ENCODE measurements at regions not wholly inside any gene's neighbourhood (a gene's known extent, or its start where the extent isn't known, plus 50 kb on each side); places are given as distances from the start of the nearest gene placed in this dataset.
"Not testable (repeated sequence)": the region's sequence is repeated elsewhere in the genome, so short reads cannot be mapped to it uniquely, and the experiment has no call there.

DNA sequence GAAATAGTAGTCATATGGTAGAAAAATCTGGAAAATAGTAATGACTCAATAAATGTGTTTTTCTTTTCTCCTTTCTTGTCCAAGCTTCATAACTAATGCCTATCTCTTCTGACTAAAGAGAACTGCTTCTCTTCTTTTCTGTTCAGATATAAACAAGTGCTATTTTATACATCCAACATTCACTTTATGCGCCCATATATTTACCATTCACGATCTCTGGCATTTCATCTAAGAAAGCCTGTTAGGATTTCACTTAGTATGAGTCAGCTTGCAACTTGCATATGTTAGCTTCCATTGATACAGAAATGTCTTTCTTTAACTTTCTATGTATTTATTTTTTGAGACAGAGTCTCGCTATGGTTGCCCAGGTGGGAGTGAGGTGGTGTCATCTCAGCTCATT, 224.9 kb downstream of the VAPA start:
- no peak for DNase-seq (ENCODE audit: low read depth)

DNA sequence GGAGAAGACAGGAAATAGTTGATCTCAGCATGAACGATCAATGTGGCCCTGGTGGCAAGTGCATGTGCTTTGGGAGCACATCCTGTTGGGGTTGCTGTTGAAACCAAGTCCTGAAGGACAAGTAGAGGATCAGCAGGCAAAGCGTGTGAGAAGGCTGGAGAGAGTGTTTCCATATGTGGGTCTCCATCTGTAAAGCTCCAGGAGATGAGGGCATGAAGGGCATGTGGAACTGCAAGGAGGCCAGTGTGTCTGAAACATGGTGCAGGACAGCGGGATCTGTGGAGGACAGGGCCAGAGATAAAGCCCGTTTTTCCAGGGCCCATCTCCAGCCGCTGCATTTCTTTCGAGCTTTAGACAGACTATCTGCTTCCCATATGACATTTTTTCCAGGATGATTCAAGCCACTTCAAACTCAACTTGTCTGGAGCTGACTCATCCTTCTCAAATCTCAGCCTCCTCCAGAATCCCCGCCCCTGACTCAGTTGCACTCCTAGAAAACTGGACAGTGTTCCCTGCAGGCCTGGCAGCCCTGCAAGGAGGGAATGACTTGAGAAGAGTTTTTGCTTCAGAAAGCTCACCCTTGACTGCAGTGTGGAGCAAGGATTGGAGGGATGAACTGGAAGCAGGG, 226.1 kb downstream of the VAPA start:
- DNase-seq (ENCODE audit: low read depth) = peak; percentile 52

DNA sequence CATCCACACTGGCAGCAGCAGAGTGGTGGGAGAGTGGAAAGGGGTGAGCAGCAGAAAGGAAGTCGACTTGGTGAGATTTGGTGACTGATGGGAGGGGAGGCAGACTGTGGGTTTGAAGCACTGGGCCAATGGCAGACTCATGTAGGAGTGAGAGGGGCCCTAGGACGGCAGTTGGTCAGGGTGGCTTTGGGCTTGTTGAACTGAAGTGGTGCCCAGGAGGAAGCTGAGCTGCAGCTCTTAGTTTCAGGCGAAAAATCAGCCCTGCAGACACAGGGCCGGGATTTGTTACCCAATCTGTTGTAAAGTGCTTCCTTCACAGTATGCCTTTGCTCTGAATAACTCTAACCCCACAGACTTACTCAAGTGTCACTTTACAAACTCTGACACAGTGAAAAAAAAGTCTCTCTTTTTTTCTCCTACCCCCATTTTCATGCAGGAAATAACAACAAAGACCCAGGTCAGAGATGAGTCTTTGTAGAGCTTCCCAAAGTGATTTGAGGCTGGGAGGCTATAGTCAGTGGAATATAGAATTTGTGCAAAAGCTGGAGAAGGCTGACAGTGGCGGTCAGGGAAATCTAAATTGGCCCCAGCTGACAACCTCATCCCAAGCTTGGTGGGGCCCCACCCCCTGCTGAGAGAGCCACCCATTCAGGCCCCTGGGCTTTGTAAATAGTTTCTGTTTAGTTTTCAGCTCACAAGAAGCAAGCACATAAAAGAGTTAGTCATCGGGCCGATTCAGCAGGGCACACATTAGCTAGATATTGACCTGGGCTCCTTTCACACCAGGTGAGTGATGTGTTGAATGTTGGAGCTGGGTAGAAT, 226.9 kb downstream of the VAPA start:
- no peak for DNase-seq (ENCODE audit: low read depth)

DNA sequence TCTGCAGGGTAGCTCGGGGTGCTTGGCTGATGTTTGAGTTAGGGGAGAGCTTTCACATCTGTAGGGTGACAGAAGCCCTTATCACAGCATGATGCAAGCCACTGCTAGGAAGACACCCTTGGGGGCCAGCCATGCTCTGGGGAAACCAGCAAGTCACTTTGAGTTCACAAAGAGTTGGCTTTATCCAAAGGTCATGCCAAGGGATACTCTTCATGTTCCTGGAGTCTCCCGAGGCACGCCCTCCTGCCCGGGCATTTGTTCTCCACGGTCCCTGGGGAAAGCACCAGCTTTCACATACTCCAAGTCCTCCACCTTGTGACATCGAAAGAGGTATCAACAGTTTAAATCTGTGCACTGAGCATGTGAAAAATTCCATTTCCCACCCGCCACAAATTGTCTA, 227.7 kb downstream of the VAPA start:
- no peak for DNase-seq (ENCODE audit: low read depth)

DNA sequence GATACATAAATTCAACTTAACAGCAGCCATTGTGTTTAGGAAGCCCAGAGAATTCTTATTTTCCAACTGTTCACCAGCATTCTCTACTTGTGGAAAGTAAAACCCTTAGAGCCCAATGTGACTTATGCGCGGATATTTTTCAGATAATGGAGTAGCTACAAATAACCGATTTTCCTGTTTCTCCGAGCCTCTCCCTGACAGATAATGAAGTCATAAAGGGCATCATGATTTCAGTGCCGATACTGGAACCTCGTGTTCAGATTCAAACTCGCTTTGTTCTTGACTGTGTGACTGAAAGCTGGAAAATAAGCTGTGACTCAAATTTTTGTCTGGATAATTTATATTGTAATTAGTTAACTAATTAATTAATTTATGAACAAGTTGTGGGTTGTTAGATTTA, 228.2 kb downstream of the VAPA start:
- no peak for DNase-seq (ENCODE audit: low read depth)

DNA sequence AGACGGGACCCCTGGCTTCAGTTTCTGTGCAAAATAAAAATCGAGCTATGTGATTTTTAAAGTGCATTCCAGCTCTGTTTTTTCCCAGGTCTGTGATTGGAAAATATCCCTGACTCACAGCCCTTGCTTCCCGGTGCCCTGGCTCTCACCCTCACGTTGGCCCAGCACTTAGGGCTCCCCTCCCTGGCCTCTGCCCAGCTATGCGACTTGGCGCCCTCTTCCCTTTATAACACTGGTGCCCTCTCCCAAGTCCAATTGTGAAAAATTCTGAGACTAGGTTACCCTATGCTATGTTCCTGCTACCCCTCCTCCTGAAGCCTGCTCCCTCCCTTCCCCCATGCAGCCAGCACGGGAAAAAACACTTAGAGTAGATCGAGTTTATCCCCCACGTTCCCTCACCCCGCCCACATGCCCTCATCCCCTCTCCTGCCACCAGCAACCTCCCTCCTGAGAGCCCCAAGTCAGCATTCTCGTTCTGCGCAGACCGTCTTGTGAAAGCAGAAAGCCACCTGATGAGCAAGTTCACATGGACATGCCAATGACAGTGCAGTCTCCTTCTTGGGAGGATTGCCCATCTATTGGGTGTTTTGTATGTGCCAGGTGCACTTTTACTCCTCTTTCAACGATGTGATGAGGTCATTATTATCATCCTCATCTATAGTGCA, 228.8 kb downstream of the VAPA start:
- DNase-seq (ENCODE audit: low read depth) = peak; percentile 27

DNA sequence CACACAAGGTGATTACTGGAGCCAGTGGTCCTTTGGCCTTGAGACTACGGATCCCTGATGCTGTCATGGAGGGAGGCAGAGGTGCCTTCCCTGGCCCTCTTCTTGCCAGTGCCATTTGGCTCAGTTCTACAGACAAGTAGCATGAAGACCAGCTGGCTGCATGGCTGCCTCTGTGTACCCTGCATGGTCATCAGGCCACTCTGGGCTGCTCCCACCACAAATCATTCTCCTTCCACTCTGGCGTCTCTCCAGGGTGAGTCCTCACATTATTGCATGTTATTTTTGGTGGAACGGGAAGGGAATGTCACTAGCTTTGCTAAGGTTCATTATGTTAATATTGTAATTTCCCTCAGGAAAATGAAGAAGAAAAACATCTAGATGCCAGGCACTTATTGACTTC, 229.8 kb downstream of the VAPA start:
- no peak for DNase-seq (ENCODE audit: low read depth)

DNA sequence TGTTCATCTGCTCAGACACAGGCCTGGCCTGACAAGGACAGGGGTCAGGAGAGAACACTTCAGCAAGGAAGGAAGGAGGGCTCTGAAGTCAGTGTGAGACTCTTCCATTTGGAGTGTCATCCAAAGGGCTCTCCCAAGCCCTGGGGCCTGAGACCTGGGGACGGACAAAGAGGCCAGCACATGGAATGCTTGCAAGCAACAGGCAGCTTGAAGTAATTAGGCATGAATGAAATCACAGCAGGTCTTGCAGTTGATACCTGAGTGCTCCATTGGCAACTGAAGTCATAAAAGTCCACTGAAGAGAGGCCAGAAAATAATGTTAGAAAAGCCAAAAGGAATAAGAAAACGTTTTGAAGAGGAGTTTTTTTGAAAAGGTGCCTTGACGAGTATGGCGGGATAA, 231.7 kb downstream of the VAPA start:
- no peak for DNase-seq (ENCODE audit: low read depth)

DNA sequence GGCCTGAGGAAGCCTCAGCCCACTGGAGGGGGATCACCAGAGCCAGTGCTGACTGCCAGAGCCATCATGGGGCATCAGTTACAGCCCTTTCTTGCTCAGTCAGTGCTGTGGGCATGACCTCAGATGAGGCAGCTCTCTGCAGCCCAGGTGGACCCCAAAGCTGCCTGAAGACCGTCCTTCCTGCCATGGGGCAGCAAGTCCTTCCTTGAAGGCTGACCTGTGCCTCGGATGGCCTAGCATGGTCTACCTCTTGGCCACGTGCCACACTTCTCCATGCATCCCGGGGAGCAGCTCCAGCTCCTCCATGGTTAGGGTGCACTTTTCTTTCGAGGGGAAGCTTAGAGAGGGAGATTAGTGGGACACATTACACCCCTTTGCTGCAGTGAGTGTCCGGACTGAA, 233.4 kb downstream of the VAPA start:
- DNase-seq (ENCODE audit: low read depth) = no peak

DNA sequence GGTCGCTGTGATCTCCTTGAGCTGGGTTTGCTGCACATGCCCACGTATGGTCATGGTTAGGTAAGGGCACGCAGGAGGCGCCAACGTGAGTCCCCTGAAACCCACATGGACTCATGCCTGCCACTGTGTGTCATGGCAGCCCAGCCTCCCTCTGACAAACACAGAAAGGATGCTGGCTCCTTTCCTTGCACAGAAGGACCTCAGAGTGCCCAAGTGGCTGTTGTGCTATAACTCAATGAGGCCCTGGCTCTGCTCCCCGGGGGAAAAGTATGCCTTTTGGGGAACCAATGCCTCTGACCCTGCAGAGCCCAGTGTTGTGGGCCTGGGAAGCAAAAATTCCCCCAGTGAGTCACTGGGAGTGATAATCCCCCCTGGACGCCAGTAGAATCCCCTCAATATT, 233.9 kb downstream of the VAPA start:
- DNase-seq (ENCODE audit: low read depth) = no peak

DNA sequence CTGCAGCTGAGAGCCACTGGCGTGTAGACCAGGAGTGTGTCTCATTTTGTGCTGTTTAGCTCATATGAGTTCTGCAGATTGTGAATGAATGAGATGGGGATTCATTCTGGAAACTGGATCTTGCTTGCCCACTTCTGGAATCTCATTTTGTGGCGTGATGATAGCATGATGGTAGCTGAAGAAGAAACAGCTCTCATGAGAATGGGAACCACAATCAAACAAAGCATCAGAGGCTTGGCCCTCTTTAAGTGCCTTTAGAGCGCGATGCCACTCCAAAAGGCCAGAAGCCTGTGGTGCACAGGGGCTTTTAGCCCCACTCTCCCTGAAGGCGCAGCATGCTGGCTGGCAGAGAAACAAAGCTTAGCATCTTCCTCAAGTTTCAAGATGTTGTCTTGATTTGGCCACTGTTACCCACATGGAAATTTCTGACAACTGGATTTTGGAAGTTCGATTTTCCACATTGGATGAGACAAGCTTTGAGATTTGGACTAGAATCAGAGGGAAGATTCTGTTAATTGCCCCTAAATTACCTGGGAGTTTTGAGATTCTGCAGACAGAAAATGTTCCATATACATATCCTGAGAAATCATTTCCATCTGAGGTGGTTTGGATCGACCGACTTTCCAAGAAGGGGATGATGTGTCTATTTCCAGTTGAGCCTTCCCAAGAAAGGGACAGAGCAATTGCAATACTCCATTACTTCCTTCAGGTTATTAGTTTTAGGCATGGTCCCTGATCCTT, 234.5 kb downstream of the VAPA start:
- no peak for DNase-seq (ENCODE audit: low read depth)

DNA sequence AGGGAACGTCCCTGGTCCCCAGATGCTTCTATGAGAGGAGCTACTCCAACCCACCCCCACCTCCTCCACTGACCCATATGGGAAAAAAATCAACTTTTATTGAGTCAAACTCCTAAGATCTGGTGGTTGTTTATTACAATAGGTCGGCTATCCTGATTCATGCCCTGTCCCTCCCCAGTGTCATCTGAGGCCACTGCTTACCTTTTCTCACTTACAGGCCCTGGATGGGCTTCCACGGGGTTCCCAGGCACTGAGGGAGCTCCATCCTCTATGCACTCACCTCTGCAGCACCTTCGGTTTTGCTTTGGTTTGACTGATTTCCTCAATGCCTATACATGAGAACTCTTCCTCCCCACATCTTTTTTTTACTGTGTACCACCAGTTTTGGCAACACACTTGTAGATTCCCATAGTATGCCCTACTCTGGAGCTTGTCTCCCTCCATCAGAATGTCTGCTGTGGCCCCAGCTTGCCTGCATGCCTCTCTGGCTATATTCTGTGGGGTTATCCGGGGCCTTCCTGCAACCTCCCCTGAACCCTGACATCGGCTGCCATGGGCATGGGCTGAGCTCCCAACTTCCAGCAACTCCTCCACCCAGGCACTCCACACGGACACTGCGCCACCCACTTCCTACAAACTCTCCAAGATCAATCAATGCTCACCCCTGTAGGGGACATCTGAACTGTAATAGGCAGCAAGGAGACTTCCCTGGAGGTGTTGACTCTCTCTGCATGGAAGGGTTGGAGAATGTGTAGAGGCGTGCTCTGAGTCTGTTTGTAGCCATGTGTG, 236.1 kb downstream of the VAPA start:
- DNase-seq (ENCODE audit: low read depth) = no peak

DNA sequence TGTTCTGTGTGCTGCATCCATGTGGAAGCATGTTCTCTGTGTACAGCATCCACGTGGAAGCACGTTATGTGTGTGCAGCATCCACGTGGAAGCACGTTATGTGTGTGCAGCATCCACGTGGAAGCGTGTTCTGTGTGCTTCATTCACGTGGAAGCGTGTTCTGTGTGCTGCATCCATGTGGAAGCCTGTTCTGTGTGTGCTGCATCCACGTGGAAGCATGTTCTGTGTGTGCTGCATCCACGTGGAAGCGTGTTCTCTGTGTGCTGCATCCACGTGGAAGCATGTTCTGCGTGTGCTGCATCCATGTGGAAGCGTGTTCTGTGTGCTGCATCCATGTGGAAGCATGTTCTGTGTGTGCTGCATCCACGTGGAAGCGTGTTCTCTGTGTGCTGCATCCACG, 236.8 kb downstream of the VAPA start:
- not testable (repeated sequence) for DNase-seq (ENCODE audit: low read depth)

DNA sequence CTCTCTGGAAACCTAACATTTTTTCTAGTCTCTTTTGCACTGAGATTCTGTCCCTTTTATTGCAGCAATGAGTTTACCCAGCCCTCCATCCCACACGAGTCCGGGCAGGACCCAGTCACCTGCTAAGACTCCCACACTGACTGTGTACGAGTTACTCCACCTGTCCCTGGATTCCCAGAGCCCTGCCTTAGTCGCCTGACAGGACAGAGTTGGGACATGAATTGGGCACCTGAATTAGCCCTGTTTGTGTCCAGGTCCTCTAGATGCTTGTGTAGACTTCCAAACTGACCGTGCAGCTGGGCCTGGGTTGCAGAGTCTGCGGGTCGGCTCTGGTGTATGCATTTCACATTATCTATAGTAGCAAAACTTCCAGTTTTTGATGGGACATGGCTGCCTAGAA, 238.7 kb downstream of the VAPA start:
- DNase-seq (ENCODE audit: low read depth) = no peak

DNA sequence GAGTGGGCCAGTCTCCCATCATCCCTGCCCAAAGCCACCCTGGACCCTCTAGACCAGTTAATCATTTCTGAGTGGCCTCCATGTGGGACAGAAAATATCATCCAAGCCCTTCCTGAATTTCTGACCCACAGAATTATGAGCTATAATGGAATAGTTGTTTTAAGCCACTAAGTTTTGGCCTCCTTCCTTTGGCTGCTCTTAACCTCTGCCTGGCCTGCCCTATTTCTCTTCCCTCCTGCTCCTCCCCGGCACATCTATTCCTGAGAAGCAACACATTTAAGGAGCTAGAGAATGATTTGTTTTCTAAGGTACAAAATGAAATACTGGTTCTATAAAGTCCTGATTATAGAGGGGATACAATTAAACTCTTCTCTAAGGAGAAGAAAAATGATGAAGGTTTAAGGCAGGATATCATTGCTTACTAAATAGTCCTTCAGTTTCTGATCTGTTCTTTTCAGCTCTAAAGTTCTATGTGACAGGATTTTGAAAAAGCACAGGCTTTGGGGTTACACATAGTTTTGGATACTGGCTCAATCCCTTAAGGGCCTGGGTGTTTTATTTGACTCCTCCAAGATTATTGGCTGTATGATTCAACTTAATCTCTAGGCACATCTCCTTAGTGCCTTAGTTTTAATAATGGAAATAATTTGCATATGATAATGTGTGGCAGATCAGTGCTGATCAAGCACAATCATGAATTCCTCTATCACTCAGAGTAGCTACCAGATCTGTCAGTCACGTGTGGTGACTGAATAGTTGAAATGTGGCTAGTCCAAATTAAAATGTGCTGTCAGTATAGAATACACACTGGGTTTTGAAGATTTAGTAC, 240.3 kb downstream of the VAPA start:
- no peak for DNase-seq (ENCODE audit: low read depth)

DNA sequence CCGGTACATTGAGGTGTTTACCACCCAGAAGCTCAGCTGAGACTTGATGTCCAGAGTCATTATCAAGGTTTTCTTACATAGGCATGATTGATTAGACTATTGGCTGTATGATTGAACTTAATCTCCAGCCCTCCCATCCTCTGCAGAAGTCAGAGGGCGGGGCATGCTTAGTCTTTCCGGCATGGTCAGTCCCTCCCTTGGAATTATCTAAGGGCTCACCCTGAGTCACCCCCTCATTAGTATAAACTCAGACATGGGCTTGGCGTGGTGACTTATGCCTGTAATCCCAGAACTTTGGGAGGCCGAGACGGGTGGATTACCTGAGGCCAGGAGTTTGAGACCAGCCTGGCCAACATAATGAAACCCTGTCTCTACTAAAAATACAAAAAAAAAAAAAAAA, 243.9 kb downstream of the VAPA start:
- peak; percentile 16 for DNase-seq (ENCODE audit: low read depth)

DNA sequence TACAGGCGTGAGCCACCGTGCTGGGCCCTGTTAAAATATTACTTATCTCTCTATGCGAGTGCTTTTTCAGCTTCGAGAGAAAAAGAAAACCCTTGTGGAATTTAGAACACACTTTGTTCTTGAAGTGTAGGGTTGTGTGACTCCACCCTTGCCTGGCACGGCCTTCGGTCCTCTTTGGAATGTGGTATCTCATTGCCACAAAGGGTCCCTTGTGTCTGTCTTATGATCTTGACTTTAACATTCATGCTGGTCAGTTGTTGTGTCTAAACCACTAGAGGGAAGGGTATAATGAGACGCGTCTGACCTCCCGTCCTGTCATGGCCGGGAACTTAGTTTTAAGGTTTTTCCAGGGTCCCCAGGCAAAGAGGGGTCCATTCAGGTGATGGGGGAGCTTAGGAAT, 246.4 kb downstream of the VAPA start:
- DNase-seq (ENCODE audit: low read depth) = no peak

DNA sequence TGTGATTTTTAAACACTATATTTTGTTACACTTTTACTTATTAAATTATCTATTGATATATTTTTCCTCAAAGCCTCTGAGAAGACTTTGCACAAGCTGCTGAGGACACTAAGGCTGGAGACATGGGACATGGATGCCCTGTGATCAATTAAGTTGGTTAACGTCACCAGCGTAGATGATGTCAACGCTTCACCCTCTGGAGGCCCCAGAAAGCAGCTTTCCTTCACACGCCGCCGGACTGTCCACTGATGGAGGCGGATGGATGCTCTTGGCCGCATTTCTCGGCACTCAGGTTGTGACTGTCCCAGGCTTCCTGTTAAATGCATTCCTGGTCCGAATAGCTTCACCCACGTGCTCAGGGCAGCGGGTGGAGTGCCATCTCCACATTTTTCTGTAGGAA, 247.5 kb downstream of the VAPA start:
- DNase-seq (ENCODE audit: low read depth) = no peak

DNA sequence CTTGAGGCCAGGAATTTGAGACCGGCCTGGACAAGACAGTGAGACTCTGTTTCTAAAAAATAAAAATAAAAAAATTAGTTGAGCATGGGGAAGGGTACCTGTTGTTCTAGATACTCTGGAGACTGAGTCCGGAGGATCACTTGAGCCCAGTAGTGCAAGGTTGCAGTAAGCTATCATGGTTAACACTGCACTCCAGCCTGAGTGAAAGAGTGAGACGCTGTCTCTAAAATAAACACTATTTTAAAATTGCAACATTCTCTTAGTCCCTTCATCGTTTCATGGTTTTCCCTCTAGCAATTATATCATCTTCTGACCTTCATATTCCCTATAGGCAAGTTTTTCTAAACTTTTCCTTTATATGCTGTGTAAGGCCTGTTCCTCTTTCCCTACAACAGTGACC, 248.5 kb downstream of the VAPA start:
- no peak for DNase-seq (ENCODE audit: low read depth)

Measured in HT1080 (cell line).